Neuronal stem cell (in vitro differentiated cells): ENCODE measurements at regions not wholly inside any gene's neighbourhood (a gene's known extent, or its start where the extent isn't known, plus 50 kb on each side); places are given as distances from the start of the nearest gene placed in this dataset.
A peak's percentile ranks its signal among the peaks of the same experiment; 100 is the strongest.

ENCODE experiments used
- DNase-seq: peaks from one replicate; pipeline ENCODE4 v3.0.0-alpha.2; 2013; ENCODE audit warnings: low spot score
- H2AFZ ChIP-seq: one replicate; pipeline ENCODE4 v1.6.1; 2013; ENCODE audit warnings: mild to moderate bottlenecking, low read length, inconsistent platforms
- H2AK5ac ChIP-seq: 2 replicates; pipeline ENCODE4 v1.6.1; 2013; ENCODE audit warnings: low read depth, mild to moderate bottlenecking, inconsistent platforms, low read length, moderate library complexity, mixed read lengths
- H2BK120ac ChIP-seq: 2 replicates; pipeline ENCODE4 v1.6.1; 2013; ENCODE audit warnings: low read depth, mild to moderate bottlenecking, inconsistent platforms, low read length, moderate library complexity, mixed read lengths
- H2BK12ac ChIP-seq: one replicate; pipeline ENCODE4 v1.6.1; 2013; ENCODE audit warnings: low read length, inconsistent platforms
- H2BK15ac ChIP-seq: 2 replicates; pipeline ENCODE4 v1.6.1; 2013; ENCODE audit warnings: mild to moderate bottlenecking, low read length, inconsistent platforms, mixed read lengths
- H2BK5ac ChIP-seq: one replicate; pipeline ENCODE4 v1.6.1; 2013; ENCODE audit warnings: inconsistent platforms, mild to moderate bottlenecking, low read length, moderate library complexity
- H3K14ac ChIP-seq: one replicate; pipeline ENCODE4 v1.6.1; 2013; ENCODE audit warnings: low read length, inconsistent platforms
- H3K18ac ChIP-seq: 2 replicates; pipeline ENCODE4 v1.6.1; 2013; ENCODE audit warnings: low read length, inconsistent platforms
- H3K23ac ChIP-seq: 2 replicates; pipeline ENCODE4 v1.6.1; 2013; ENCODE audit warnings: low read depth, mild to moderate bottlenecking, mixed read lengths, low read length, inconsistent platforms; ENCODE audit not compliant: poor library complexity
- H3K27ac ChIP-seq: replicated peaks from 3 replicates; pipeline ENCODE4 v1.5.1; 2013; ENCODE audit warnings: low read length, inconsistent platforms
- H3K27me3 ChIP-seq, 3 experiments: 2 replicates each; pipeline ENCODE4 v1.6.1; 2013; ENCODE audit warnings: low read length in 3 of 3, mild to moderate bottlenecking in 2 of 3, inconsistent platforms in 1 of 3, low read depth in 1 of 3, mixed read lengths in 1 of 3, moderate library complexity in 1 of 3; ENCODE audit not compliant: control insufficient read depth in 3 of 3, insufficient read depth in 3 of 3
- H3K36me3 ChIP-seq, 2 donors: replicated peaks in 1 of 2; 2 replicates each; pipeline ENCODE4 v1.6.1; 2013; ENCODE audit warnings: low read length in 2 of 2; ENCODE audit not compliant: control insufficient read depth in 2 of 2, insufficient read depth in 2 of 2
- H3K4ac ChIP-seq: 2 replicates; pipeline ENCODE4 v1.6.1; 2013; ENCODE audit warnings: inconsistent platforms, mild to moderate bottlenecking, low read length, moderate library complexity
- H3K4me1 ChIP-seq, 2 donors: 1 replicate in 1 of 2; 2 replicates in 1 of 2; pipeline ENCODE4 v1.6.1; 2013; ENCODE audit warnings: low read length in 2 of 2, low read depth in 1 of 2; ENCODE audit not compliant: control insufficient read depth in 2 of 2, insufficient read depth in 1 of 2
- H3K4me2 ChIP-seq: one replicate; pipeline ENCODE4 v1.6.1; 2013; ENCODE audit warnings: mild to moderate bottlenecking, low read length, inconsistent platforms; ENCODE audit not compliant: insufficient read depth, poor library complexity, severe bottlenecking
- H3K4me3 ChIP-seq, 2 donors: 2 replicates each; pipeline ENCODE4 v1.5.1; 2013; ENCODE audit warnings: low read length in 2 of 2, mild to moderate bottlenecking in 2 of 2, inconsistent platforms in 1 of 2, moderate library complexity in 1 of 2
- H3K79me1 ChIP-seq: one replicate; pipeline ENCODE4 v1.6.1; 2013; ENCODE audit warnings: low read depth, mild to moderate bottlenecking, inconsistent platforms, low read length, moderate library complexity
- H3K9ac ChIP-seq: one replicate; pipeline ENCODE4 v1.6.1; 2013; ENCODE audit warnings: mild to moderate bottlenecking, low read depth, low read length, inconsistent platforms; ENCODE audit not compliant: poor library complexity
- H3K9me3 ChIP-seq, 2 donors: replicated peaks in 1 of 2; 2 replicates each; pipeline versions ENCODE3 to v1.6.1; 2013; ENCODE audit warnings: low read length in 2 of 2, mild to moderate bottlenecking in 2 of 2, inconsistent platforms in 1 of 2, low read depth in 1 of 2, mixed read lengths in 1 of 2, moderate library complexity in 1 of 2; ENCODE audit not compliant: control insufficient read depth in 2 of 2, insufficient read depth in 1 of 2
- H4K8ac ChIP-seq: one replicate; pipeline ENCODE4 v1.6.1; 2013; ENCODE audit warnings: low read depth, mild to moderate bottlenecking, inconsistent platforms, low read length, moderate library complexity
- H4K91ac ChIP-seq: one replicate; pipeline ENCODE4 v1.6.1; 2013; ENCODE audit warnings: low read length, low read depth, mild to moderate bottlenecking, inconsistent platforms; ENCODE audit not compliant: poor library complexity
- WGBS, 2 donors: extraction: QIAGEN DNeasy Blood & Tissue Kit; methylation state at CpG; one replicate each; pipeline ENCODE4 v1.1.7; 2013; ENCODE audit warnings: missing lambda C conversion rate in 2 of 2, mixed read lengths in 1 of 2; ENCODE audit not compliant: insufficient read length in 2 of 2, insufficient replicate concordance in 1 of 2; ENCODE audit errors: extremely low coverage in 2 of 2; 5-methylcytosine and 5-hydroxymethylcytosine counted together

DNA sequence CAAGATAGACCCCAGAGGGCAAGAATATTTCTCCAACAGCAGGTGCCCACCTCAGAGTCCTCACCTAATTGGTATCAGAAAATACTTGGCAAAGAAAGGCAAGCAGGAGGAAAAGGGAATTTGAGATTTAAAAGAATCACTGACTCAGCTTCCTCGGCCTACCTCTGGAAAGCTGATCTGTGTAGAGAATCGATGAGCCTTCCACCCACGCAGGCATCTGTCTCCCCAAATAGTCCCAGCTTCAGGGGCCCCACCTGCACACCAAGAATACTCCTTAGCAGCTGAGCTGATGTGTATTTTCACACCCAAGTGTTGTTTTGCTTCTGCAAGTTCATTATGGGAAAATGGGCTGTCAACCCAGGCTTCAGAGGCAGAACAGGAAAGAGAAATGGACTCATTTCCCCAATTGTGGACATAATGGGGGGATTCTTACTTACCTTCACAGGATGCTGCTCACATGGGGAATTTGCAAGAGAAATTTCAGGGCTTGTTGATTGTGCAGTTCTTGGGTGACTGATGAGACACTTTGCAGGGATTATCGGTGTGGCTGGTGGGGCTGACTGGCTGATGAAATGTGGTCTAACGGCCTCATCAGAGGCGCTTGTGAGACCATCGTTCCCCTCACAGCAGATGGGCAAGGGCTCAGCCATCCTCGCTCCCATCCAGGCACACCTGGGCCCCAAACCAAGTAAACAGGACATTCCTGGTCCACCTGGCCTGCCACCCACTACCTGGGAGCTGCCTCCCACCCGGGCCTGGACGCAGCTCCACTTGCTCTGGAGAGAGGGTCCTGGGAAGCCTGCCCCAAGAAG is 436.3 kb downstream of the PTPRU start:
- H3K9ac ChIP-seq: peak overlapping the region; percentile 26
- H3K9me3 ChIP-seq: no peaks in the 10 kb centered on the region
- no peak for DNase-seq
- H2AK5ac ChIP-seq: peak overlapping the region; percentile 90
- H2AFZ ChIP-seq: no peak overlapping the region
- H3K79me1 ChIP-seq: no peaks in the 10 kb centered on the region
- H3K4ac ChIP-seq: no peak overlapping the region
- no peak overlapping the region for H4K8ac ChIP-seq
- no peak overlapping the region for H2BK120ac ChIP-seq
- no peak overlapping the region for H3K4me2 ChIP-seq
- peak overlapping the region; percentile 5 for H2BK12ac ChIP-seq
- H3K27ac ChIP-seq: no peak overlapping the region
- peak overlapping the region; percentile 33 for H3K18ac ChIP-seq
- H2BK15ac ChIP-seq: peak overlapping the region; percentile 15
- no CpG with 5 or more reads among the region's 10 CpGs for WGBS, 2 donors
- no peak overlapping the region for H3K23ac ChIP-seq
- peaks cover 0 to 4% of the 10 kb centered on the region in 2 donors for H3K4me1 ChIP-seq
- H4K91ac ChIP-seq: no peak overlapping the region
- no peaks in the 10 kb centered on the region for H3K27me3 ChIP-seq
- no peaks in the 10 kb centered on the region for H3K36me3 ChIP-seq
- H3K14ac ChIP-seq: no peak overlapping the region
- no peak overlapping the region for H2BK5ac ChIP-seq
- no peak overlapping the region for H3K4me3 ChIP-seq

DNA sequence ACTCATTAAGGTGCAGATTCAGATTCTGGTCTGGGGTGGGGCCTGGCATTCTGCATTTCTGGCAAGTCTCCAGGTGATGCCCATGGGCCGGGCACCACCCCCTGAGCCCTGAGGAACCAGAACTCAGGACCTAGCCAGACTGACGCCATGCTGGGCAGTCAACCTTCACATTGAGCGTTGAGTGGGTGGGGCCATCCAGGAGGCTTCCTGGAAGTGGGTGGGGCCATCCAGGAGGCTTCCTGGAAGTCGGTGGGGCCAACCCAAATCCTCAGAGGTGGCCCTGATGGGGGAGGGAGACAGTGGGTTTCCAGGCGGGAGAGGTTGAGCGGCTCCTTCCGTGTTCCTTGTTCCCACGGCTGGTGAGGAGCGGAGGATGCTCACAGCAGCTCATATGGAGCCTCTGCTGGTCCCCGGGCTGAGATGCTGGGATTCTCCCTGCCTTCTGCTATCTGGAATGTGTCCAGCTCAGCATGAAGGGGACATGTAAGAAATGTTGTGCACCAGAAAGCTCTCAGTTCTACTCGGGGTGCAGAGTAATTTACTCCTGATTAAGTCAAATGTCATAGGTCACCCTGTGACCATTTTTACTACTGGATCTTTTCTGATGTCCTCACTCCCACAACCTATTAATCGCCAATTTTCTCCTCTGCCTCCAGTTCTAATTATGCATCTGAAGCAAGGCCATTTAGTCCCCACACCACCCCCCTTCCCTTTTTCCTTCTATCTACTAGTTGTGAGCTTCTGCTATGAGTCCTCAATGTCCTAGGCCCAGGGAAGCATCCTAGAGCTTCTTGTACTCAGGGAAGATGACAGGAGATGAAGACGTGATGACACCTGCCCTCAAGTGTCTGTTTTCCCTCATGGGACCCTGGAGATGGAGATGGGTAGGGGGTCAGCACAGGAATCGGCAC is 435.4 kb downstream of the PTPRU start:
- H2AFZ ChIP-seq: no peak overlapping the region
- no peak overlapping the region for H3K14ac ChIP-seq
- no peak overlapping the region for H3K27ac ChIP-seq
- no peaks in the 10 kb centered on the region for H3K9me3 ChIP-seq
- H3K79me1 ChIP-seq: no peaks in the 10 kb centered on the region
- no peak for DNase-seq
- H3K27me3 ChIP-seq: no peaks in the 10 kb centered on the region
- peaks cover 0 to 4% of the 10 kb centered on the region in 2 donors for H3K4me1 ChIP-seq
- no peak overlapping the region for H3K23ac ChIP-seq
- no peak overlapping the region for H3K4me3 ChIP-seq
- H3K9ac ChIP-seq: no peak overlapping the region
- no peak overlapping the region for H2BK5ac ChIP-seq
- no CpG with 5 or more reads among the region's 14 CpGs for WGBS, 2 donors
- H2BK12ac ChIP-seq: no peak overlapping the region
- H4K91ac ChIP-seq: no peak overlapping the region
- H4K8ac ChIP-seq: no peak overlapping the region
- no peak overlapping the region for H2BK120ac ChIP-seq
- H2AK5ac ChIP-seq: peak overlapping the region; percentile 13
- no peak overlapping the region for H3K4me2 ChIP-seq
- no peak overlapping the region for H3K4ac ChIP-seq
- H3K18ac ChIP-seq: no peak overlapping the region
- no peaks in the 10 kb centered on the region for H3K36me3 ChIP-seq
- H2BK15ac ChIP-seq: peak overlapping the region; percentile 15

DNA sequence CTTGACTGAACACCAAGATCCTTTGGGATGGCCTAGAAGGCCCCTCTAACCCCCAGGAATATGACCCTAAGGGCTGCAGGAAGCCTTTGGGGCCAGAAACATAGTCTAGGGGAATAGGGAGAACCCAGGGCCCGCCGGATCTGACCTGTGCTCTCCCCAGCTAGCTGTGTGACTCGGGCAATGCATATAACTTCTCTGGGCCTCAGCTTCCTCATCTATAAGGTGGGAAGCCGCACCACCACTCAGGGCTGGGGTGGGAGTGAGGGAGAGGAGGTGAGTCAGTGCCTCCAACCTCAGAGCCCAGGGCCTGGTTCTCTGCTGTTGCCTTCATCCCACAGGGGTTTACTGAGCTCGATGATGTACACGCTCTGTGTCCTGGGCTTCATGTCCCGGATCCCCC is 434.4 kb downstream of the PTPRU start:
- WGBS, 2 donors: no CpG with 5 or more reads among the region's 7 CpGs
- H2AK5ac ChIP-seq: no peak overlapping the region
- H3K79me1 ChIP-seq: no peaks in the 10 kb centered on the region
- H3K4me1 ChIP-seq: peaks cover 0 to 4% of the 10 kb centered on the region in 2 donors
- no peak overlapping the region for H3K4me3 ChIP-seq
- no peak for DNase-seq
- no peak overlapping the region for H4K91ac ChIP-seq
- no peak overlapping the region for H2AFZ ChIP-seq
- no peak overlapping the region for H2BK120ac ChIP-seq
- no peak overlapping the region for H4K8ac ChIP-seq
- H3K4me2 ChIP-seq: no peak overlapping the region
- H3K18ac ChIP-seq: peak overlapping the region; percentile 36
- H3K27me3 ChIP-seq: no peaks in the 10 kb centered on the region
- H3K4ac ChIP-seq: no peak overlapping the region
- H3K23ac ChIP-seq: no peak overlapping the region
- H2BK5ac ChIP-seq: no peak overlapping the region
- H2BK15ac ChIP-seq: no peak overlapping the region
- no peaks in the 10 kb centered on the region for H3K36me3 ChIP-seq
- H3K27ac ChIP-seq: no peak overlapping the region
- H3K14ac ChIP-seq: no peak overlapping the region
- H2BK12ac ChIP-seq: no peak overlapping the region
- no peaks in the 10 kb centered on the region for H3K9me3 ChIP-seq
- no peak overlapping the region for H3K9ac ChIP-seq

DNA sequence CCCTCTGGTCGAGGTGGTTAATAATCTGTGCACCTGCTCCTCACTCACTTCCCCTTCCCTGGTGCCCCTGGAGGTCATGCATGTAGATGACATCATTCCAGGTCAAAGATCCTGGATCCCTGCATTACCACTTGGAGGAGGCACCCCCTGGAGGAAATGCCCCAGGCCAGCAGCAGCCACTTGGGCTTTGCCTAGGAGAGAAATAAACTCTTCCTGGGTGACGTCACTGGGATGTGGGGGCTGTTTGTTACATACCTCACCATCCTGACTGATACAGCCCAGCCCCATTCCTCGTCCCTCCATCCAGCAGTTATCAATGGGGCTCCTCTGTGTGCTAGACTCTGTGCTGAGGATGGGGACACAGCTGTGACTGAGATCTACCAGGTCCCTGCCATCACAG is 433.6 kb downstream of the PTPRU start:
- WGBS, 2 donors: no CpG with 5 or more reads among the region's 3 CpGs
- no peak overlapping the region for H3K4ac ChIP-seq

More for the DNA sequence above, 433.6 kb downstream of the PTPRU start:
- Histone ChIP-seq H2BK15ac (no peak overlapping the region), H2BK120ac (no peak overlapping the region), H3K9me3 (no peaks in the 10 kb centered on the region), H2AK5ac (no peak overlapping the region), H3K9ac (no peak overlapping the region), H3K4me1 (peaks cover 0 to 2% of the 10 kb centered on the region in 2 donors), H3K18ac (no peak overlapping the region), H3K23ac (no peak overlapping the region), H3K14ac (no peak overlapping the region), H3K27me3 (no peaks in the 10 kb centered on the region), H2BK12ac (no peak overlapping the region), H2BK5ac (no peak overlapping the region), H4K8ac (no peak overlapping the region), H4K91ac (no peak overlapping the region), H3K4me3 (no peak overlapping the region), H2AFZ (no peak overlapping the region), H3K79me1 (no peaks in the 10 kb centered on the region), H3K4me2 (no peak overlapping the region), H3K36me3 (no peaks in the 10 kb centered on the region), H3K27ac (no peak overlapping the region)
- DNase-seq: no peak
